Smooth muscle cell of the brain vasculature (primary cell): ENCODE measurements at regions not wholly inside any gene's neighbourhood (a gene's known extent, or its start where the extent isn't known, plus 50 kb on each side); places are given as distances from the start of the nearest gene placed in this dataset.

Experiments
- DNase-seq: peaks from one replicate; pipeline ENCODE4 v3.0.0-alpha.2; 2012; ENCODE audit warnings: low read depth, low spot score

- DNase-seq, result no peak
These were observed 637.5 kb downstream of the AJAP1 start for GRCh38 chr1:5291889-5292288.

DNA sequence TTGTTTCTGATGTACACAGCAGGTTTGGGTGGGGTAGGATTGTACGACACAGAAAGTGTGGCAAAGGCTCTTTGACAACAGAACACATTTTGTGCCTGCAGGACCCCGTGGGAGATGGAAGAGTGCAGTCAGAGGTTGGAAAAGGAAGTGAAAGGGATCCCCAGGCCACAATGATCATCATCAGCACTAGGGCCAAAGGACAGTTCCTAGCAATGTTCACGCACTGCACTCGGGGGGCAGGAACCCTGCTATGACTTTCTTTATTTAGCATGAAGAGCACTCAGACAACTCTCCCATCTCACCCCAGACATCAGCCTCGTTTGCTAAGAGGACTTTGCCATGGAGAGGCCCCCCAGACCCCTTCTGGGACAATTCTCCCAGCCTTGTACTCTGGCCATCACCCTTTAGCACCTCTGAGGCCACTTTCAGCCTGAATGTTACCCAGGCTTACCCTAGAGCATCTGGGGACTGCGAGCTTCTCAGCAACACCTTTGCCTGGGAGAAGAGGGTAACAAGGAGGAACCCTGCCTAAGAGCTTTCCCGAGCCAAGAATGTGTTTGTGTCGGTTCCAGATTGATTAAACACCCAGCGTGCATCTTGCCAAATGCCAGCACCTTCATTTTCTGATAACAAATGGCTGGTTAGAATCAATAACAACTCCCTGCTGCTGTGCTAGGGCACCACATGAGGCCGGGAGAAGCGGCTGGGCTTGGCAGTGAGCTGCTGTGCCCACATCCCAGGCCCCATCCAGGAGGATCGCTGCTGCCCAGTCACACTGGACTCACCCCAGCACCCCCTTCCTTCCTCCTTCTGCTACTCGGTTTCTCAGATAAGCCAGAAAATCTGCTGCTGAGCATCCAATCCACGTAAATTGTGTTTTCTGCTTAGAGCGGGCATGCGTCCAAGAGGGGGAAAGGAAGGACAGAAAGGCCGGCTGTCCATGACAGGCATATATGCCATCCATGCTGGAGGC, 633.1 kb downstream of the AJAP1 start:
- no peak for DNase-seq

GRCh38 chr1:5286244-5286643, 631.8 kb downstream of the AJAP1 start:
- no peak for DNase-seq

DNA sequence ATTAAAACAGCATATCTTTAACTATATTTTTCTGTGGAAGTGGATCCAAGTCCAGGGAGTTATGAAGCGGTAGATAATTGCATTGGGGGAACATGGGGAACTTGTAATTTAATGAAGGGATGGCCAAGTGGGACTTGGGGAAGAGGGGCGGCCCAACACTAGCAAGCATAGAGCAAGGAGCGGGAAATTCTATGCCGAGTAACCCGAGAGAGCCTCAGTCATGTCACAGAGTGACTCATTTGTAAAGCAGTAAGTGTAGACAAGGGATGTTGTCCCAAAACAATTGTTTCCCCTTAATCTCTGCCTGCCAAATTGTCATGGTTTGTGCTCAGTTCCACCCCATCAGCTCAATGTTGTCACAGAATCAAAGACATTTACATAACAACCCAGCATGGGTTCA, 620.1 kb downstream of the AJAP1 start:
- DNase-seq, result no peak

DNA sequence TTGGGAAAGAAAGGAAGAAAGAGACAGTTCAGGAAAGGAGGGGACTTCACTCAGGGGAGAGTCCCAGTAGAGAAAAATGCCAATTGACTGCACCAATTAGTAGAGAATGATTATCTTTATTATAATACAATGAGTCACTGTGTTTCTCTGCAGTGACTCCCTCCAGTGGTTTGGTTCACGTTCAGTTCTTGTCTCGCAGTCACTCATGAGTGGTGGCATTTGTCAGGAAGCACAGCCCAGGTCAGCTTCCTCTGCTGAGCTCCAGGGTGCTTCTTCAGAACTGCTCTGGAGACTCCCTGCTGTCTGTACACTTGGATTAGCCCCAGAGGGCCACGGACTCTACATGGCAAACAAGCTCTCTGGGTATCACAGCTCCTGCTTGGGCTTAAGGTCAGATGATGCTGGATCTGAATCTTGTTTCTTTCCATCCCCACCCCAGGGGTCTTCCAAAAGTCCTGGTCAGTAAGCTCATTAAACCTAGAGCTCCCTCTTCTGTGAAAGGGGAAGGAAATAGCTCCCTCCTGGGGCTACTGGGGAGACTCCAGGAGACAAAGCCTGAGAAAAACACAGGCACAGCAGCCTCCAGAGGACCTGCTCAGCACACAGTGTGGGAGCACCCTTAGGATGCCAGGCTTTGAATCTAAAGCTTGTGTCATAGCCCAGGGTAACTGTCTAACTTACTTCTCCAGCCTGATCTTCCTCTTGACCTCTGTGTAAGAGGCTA, 619.0 kb downstream of the AJAP1 start:
- no peak for DNase-seq

DNA sequence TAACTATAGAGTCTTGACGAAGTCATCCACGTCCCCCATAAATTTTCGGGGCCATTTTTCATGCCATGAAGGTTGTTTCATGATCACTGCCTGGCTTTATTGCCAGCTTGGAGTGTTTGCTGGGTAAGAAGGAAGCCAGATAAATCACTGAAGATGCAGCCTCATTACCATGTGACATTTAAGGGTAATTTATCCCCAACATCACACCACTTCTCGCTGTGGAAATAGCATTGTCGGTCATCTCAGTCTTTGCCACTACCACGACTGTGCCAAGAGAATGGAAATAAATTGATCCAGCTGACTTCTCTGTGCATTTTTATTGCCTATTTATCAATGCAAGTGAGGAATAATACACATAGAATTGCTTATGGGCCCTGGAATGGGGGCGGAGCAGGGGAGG, 617.9 kb downstream of the AJAP1 start:
- no peak for DNase-seq

- DNase-seq, result no peak
These were observed 616.9 kb downstream of the AJAP1 start for GRCh38 chr1:5271264-5271663.

- DNase-seq, result no peak
These were observed 615.5 kb downstream of the AJAP1 start for GRCh38 chr1:5269901-5270300.

DNA sequence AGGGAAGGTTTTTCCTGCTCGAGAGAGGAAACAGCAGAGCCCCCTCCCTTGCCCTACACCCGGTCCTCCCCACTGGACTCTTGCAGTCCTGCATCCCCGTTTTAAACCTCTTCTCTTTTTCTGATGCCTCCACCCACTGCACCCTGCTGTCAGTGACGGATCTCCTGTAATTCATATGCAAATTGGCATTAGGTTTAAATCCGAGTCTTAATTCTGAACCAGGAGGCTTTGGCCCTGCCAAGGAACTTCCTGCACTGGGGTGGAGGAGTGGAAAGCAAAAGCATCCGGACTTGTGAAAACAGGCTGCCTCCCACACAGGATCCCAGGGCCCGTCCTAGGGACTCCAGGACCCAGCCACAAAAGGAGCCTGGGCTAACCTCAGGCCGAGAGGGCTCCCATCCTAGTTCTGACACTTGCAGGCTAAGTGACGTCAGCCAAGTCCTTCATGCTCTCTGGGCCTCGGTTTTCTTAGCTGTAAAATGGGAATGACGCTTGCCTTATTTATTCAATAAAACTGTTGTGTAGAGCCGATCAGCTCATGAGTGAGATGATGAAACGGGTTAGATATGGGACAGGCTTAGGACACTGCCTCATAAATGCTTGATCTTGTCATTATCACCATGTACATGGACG, 613.3 kb downstream of the AJAP1 start:
- no peak for DNase-seq

DNA sequence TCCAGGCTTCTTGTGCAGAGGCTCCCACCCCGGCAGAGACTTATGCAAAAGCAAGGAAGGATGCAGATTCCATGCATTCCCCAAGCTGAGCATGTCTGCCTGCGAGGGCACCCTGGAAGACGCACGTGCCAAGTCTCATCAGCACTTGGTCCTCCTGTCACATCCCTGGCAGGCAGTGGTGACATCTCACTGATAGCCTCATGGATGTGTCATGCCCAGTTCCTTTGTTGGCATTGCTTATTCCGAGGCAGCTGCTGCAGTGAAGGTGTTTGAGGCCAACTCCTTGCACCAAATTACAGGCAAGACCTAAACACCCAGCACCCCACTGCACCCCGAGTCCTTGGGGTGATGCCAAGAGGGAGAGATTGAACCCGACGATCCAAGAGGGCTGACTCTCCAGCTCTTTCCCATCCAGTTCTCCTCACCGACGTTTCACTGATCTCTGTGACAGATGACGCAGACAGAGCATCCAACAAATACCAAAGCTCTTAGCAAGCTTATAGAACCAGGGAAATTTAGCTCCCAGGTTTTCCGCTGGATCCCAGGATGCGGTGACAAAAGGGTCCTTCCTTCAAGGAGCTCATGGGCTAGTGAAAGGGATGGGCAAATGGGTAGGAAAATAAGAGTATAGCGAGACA, 611.1 kb downstream of the AJAP1 start:
- no peak for DNase-seq

DNA sequence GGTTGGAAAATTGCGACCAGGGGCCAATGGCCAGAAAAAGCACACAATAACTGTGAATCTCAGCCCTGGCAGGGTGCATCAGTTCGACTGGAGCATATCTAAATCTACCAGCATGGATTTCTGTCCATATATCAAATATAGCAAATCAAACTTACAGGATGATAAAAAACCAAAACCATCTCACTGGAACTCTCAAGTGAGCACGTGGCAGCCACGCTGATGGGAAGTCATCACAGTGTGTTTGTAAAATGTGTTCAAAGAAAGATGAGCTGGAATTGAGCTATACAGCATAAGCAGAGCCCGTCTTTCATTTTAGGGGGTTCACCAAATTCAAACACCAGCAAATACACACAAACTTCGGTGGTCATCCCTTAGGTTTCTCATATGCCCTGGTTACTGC, 610.1 kb downstream of the AJAP1 start:
- DNase-seq, result no peak

DNA sequence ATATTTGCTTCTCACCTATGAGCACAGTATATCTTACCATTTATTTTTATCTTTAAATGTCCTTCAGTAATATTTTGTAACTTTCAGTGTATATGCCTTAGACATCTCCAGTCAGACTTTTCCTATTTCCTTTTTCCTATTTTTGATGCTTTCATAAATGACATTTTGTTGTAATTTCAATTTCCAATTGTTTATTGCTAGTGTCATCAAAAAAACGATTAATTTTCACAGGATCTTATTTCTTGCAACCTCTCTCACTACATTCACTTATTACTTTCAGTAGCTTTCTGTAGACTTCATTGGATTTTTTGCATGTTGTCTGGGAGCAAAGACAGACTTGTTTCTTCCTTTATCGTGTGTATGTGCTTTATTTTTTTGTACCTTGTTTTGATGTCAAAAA, 602.4 kb downstream of the AJAP1 start:
- no peak for DNase-seq

DNA sequence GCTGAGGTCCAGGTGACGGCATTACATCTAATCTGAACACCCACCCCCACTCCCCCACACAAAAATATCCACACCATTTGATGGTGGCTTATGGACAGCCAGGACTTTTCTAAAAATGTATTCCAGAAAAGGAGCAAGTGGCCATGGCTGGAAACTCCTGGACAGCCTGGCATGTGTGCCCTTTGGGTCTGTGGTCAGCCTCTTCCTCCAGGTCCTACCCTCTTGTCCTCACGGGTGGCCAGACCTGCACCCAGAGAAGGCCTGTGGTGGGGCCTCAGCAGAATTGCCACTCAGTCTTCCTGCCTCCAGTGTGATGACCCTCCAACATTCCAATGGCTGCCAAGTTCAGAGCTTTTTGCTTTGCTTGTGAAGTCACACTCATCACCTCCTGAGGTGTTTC, 600.6 kb downstream of the AJAP1 start:
- no peak for DNase-seq

GRCh38 chr1:5254131-5254725, 599.8 kb downstream of the AJAP1 start:
- DNase-seq, result no peak

DNA sequence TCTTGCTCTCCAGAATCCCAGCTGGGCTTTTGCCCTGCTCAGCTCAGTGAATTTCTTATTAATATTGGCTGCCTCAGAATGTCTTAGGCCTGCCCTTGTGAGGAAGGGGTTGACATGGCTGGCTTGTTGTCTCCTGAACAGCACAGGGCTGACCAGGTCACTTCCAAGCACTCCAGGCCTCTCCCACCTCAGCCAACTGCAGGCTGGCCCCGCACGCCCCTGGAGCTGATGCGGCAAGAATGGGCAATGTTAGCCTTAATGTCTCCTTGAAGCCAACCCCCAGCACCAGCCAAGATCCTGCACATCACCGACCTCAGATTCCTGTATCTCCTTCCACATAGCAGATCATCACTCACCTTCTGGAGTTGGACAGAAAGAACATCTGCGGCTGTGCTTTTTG, 598.6 kb downstream of the AJAP1 start:
- no peak for DNase-seq

- DNase-seq, result no peak
These were observed 595.9 kb downstream of the AJAP1 start for GRCh38 chr1:5250336-5250735.

GRCh38 chr1:5245348-5245747, 590.9 kb downstream of the AJAP1 start:
- DNase-seq, result no peak

DNA sequence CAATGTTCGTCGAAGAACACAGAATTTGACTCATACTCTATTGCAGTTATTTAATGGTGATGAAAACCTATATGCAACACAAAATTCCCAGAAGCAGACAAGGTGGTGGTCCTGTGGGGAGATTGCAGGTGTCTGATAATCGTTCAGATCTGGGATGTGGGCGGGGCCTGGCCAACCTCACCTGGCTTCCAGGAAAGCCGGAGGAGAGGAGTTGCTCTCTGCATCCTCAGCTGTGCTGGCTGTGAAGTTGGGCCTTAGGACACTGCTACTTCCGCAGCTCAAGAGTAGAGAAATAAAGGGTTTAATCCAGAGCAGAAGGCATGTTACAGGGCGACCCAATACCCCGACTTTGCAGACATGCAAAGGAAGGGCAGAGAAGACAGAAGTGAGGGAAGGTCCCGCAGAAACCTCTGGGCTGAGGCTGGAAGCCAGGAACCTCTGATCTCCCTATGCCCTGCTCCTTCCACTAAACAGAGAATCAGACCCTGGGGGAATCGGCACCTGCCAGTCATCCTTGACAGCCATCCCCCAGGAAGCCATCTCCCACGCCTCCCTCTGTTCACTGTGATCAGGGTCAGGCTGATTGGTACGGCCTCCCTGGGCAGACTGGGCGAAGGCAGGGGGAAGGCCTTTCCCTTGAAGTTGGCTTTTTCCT, 590.3 kb downstream of the AJAP1 start:
- no peak for DNase-seq

DNA sequence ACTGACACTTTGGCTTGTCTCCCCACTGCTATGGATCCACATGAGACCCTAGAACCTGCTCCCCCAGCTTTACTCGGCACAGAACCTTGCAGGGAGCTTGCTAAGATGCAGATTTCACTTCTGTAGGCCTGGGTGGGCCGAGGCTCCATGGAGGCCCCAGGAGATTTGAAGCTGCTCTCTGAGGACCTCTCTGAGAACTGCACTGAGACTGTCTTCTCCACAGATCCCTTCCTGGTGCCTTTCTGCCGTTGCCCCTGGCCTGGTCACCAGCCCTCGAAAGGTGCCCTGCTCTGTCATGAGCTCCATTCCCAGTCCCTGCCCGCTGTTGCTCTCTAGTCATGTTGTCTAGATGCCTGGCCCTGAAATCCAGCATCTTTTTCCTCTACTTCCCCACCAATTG, 588.4 kb downstream of the AJAP1 start:
- no peak for DNase-seq

DNA sequence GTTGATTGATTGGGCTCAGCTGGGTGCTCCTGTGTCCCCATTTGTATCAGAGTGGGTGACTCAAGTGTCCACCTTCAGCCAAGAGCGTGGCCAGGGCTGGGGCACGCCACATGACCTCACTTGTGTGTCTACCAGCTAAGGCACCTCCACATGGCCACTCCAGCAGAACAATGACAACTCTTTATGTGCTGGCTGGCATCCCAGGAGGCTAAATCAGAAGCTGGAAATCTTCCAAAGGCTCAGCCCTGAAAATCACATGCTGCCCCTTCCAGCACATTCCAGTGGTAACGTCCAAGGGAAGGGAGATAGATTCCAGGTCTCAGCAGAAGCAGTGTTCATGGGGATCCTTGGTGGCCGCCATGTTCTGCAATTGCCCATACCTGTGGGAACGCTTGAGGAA, 585.5 kb downstream of the AJAP1 start:
- no peak for DNase-seq
